ENCODE measurements at regions not wholly inside any gene's neighbourhood (a gene's known extent, or its start where the extent isn't known, plus 50 kb on each side); places are given as distances from the start of the nearest gene placed in this dataset.

DNA sequence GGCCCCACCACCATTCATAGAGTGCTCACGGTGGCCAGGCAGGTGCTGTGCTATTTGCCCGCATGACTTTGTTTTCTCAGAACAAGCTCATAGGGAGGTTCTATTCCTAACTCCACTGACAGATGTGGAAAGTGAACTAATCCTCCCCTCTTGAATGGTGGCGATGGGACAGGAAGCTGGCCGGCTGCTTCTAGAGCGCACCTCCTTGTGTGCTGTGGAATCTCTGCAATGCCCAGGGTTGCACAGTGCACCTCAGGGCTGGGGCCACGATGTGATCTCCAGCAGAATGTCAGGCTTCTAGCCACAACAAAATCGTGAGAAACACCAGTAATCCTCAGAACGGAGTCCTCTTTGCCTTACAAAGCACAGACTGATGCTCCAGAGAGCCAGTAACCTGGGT is 53.8 kb upstream of the SLC22A23 start:
- intact Hi-C loops (cut with DNase I): no loop called here
- no peak for DNase-seq (ENCODE audit: extremely low spot score in 2 of 2)
- Histone ChIP-seq H3K9me3 (no peaks in the 10 kb centered on the region), H3K36me3 (no peaks in the 10 kb centered on the region), H3K27ac (no peak overlapping the region), H3K27me3 (no peaks in the 10 kb centered on the region), H3K4me1 (peaks cover 27% of the 10 kb centered on the region), H3K4me3 (no peak overlapping the region)
- TF ChIP-seq POLR2A (IDR thresholded peaks at IDR 0.05) (no peak), POLR2AphosphoS5 (IDR thresholded peaks at IDR 0.05; ENCODE audit: insufficient read depth in 1 of 2, low read depth in 1 of 2) (no peak)
- TF ChIP-seq, protein P1, sequence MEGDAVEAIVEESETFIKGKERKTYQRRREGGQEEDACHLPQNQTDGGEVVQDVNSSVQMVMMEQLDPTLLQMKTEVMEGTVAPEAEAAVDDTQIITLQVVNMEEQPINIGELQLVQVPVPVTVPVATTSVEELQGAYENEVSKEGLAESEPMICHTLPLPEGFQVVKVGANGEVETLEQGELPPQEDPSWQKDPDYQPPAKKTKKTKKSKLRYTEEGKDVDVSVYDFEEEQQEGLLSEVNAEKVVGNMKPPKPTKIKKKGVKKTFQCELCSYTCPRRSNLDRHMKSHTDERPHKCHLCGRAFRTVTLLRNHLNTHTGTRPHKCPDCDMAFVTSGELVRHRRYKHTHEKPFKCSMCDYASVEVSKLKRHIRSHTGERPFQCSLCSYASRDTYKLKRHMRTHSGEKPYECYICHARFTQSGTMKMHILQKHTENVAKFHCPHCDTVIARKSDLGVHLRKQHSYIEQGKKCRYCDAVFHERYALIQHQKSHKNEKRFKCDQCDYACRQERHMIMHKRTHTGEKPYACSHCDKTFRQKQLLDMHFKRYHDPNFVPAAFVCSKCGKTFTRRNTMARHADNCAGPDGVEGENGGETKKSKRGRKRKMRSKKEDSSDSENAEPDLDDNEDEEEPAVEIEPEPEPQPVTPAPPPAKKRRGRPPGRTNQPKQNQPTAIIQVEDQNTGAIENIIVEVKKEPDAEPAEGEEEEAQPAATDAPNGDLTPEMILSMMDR (IDR thresholded peaks at IDR 0.05): no peak

- Histone ChIP-seq H3K4me1 (peaks cover 32% of the 10 kb centered on the region), H3K4me3 (no peak overlapping the region), H3K27me3 (no peaks in the 10 kb centered on the region), H3K36me3 (no peaks in the 10 kb centered on the region), H3K27ac (no peak overlapping the region), H3K9me3 (no peaks in the 10 kb centered on the region)
- DNase-seq (ENCODE audit: extremely low spot score in 2 of 2): no peak
- intact Hi-C loops (cut with DNase I): no loop called here
- peak in 1 of 2 donors; percentile 63 for TF ChIP-seq POLR2AphosphoS5 (IDR thresholded peaks at IDR 0.05; ENCODE audit: insufficient read depth in 1 of 2, low read depth in 1 of 2)
- TF ChIP-seq, protein P1 (IDR thresholded peaks at IDR 0.05): no peak
Measured at GRCh38 chr6:3510178-3510577, 53.3 kb upstream of the SLC22A23 start.

GRCh38 chr6:3509336-3509735 is 52.5 kb upstream of the SLC22A23 start:
- TF ChIP-seq POLR2AphosphoS5 (IDR thresholded peaks at IDR 0.05; ENCODE audit: insufficient read depth in 1 of 2, low read depth in 1 of 2): no peak
- TF ChIP-seq, protein P1 (IDR thresholded peaks at IDR 0.05): no peak
- H3K9me3 ChIP-seq: no peaks in the 10 kb centered on the region
- no peak overlapping the region for H3K27ac ChIP-seq
- no peaks in the 10 kb centered on the region for H3K36me3 ChIP-seq
- H3K4me1 ChIP-seq: peaks cover 33% of the 10 kb centered on the region
- no peaks in the 10 kb centered on the region for H3K27me3 ChIP-seq
- DNase-seq (ENCODE audit: extremely low spot score in 2 of 2): no peak
- no peak overlapping the region for H3K4me3 ChIP-seq
- intact Hi-C loops (cut with DNase I): no loop called here

DNA sequence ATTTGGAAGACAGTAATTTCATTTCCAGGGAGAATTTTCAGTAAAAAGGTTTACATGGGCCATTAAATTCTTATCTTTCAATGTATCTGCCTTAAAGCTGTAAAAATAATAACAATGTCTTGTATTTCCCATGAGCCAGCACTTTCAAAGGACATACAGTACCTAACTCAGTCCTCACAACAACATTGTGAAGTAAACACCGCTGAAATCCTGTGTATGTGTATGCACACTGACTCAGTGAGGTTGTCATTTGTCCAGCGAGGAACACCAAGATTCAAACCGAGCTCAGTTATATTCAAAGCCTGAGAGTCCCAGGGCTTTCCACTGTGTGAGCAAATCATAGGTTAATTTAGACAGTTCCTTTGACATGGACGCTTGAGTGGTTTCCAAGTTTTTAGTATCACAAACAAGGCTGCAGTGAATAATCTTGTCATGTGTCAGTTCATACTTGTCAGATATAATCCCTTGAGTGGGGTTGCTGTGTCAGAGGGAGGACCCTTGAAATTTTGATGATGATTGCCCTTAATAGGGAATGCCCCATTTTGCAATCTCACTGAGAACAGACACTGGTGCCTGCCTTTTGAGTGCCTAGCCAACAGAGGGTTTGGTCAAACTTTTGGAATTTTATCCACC is 50.0 kb upstream of the SLC22A23 start:
- Histone ChIP-seq H3K27ac (no peak overlapping the region), H3K9me3 (no peaks in the 10 kb centered on the region), H3K27me3 (no peaks in the 10 kb centered on the region), H3K36me3 (no peaks in the 10 kb centered on the region), H3K4me1 (peaks cover 32% of the 10 kb centered on the region), H3K4me3 (no peak overlapping the region)
- no peak for DNase-seq (ENCODE audit: extremely low spot score in 2 of 2)
- intact Hi-C loops (cut with DNase I): no loop called here
- peak in 1 of 2 donors; percentile 50 for TF ChIP-seq POLR2AphosphoS5 (IDR thresholded peaks at IDR 0.05; ENCODE audit: insufficient read depth in 1 of 2, low read depth in 1 of 2)
- TF ChIP-seq POLR2A (IDR thresholded peaks at IDR 0.05): no peak
- TF ChIP-seq, protein P1 (IDR thresholded peaks at IDR 0.05): no peak
